Jurkat, Clone E6-1 (cell line): ENCODE measurements at regions not wholly inside any gene's neighbourhood (a gene's known extent, or its start where the extent isn't known, plus 50 kb on each side); places are given as distances from the start of the nearest gene placed in this dataset.

Experiments used
- DNase-seq: peaks from one replicate; pipeline ENCODE4 v3.0.0-alpha.2; 2011; ENCODE audit warnings: low read depth, low spot score
- H3K4me3 ChIP-seq: 2 replicates; pipeline ENCODE4 v1.5.1; 2011; ENCODE audit warnings: mild to moderate bottlenecking, low read length, control low read depth, moderate library complexity

DNA sequence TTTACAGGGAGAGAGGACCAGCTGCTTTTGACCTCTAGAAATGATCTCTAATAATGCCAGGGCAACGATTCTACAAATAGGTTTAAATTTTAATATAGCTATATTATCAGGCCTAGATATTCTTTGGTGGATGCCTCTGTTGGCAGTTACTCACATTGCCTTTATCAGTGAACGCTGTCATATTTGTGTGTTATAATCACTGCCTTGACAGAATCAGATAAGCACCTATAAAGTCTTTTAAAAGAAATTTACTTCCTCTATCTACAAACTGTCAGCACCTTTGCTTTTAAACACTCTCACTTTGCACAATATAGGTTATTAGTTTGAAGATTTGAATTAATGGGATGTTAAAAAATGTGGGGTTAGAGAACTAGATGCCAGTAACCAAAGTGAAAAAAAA is 324.1 kb downstream of the ZIC1 start:
- peak; percentile 10 for DNase-seq
- H3K4me3 ChIP-seq = no peak overlapping the region

DNA sequence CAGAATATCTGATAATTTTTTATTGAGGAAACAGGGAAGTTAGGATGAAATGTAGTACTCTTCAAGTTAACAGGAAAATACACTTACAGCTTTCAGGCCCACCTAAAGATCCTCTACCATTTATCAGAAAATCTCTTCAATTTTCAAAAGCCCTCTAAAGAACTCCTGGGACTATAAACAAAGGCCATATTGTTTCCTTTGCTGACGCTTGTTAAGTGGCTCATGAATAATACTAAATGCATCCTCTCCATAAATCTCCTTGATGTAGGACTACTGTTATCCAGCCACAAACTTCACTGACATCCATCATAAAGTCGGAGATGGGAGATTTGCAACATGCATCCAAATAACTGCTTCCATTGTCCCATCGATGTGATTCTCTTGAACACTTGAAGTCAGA is 326.5 kb downstream of the ZIC1 start:
- no peak overlapping the region for H3K4me3 ChIP-seq
- DNase-seq = no peak

DNA sequence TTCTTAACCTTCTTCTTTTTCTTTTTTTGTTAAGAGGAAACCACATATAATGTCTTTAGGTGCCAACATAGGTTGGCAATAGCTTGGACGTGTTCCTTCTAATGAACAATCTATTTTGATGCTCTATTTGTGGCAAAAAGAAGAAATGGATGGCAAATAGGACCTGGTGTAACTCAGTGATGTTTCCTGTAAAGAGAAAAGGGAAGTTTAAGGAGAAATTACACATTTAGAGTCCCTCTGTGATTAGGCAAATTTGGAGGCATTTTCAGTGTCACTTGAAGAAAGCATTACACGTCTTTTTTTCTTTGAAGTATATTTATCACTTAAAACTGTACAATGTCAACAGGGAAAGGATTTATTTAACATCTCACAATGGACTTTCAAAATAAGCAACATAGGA is 327.1 kb downstream of the ZIC1 start:
- H3K4me3 ChIP-seq = no peak overlapping the region
- DNase-seq = no peak

DNA sequence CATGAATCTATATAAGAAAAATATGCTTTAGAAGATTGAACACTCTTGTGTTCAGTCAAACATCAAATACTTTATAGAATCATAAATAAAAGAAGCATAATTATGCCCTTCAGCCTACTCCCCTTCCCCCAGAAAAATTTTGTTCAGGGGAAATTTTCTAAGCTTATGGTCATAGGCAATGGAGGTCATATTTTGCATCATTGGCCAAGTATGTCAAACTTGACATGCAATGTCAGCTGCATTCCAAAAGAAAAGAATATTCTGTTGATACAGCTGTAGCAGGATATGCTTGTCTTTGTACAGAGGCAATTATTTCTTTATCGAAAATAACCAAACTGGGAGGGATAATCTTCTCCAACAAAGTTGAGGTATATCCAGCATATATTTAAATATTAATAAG is 328.2 kb downstream of the ZIC1 start:
- no peak for DNase-seq

DNA sequence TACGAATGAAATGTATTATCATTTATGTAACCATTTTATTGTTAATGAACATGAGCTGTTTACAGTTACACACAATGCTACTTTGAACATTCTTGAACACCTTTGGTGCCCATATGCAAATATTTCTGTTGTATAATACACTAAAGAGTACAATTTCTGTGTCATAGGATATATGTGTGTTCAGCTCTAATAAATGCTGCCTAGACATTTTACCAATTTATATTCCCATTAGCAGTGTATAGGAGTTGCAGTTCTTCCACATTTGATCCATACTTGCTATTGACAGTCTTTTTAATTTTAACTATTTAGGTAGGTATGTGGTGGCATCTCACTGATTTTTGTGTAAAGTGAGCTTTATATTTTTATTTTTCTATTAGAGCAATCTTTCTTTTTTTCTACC is 331.8 kb downstream of the ZIC1 start:
- no peak for DNase-seq
- no peak overlapping the region for H3K4me3 ChIP-seq

More for the DNA sequence above, 328.2 kb downstream of the ZIC1 start:
- no peak overlapping the region for H3K4me3 ChIP-seq

DNA sequence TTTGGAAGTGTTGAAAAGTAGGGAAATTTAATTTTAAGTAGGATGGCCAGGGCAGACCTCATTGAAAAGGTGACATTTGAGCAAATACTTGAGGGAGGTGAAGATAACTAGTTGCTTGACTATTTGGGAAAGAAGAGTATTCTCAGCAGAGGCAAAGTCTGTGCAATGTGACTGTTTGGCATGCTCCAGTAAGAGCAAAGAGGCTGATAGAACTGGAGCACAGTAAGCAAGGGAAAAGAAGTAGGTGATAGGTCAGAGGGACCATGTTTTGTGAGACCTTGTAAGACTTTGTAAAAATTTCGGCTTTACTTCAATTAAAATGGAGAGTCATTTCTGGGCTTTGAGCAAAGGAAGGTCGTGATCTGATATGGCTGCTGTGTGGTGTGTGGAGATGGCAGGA is 335.8 kb downstream of the ZIC1 start:
- DNase-seq = no peak
- no peak overlapping the region for H3K4me3 ChIP-seq

DNA sequence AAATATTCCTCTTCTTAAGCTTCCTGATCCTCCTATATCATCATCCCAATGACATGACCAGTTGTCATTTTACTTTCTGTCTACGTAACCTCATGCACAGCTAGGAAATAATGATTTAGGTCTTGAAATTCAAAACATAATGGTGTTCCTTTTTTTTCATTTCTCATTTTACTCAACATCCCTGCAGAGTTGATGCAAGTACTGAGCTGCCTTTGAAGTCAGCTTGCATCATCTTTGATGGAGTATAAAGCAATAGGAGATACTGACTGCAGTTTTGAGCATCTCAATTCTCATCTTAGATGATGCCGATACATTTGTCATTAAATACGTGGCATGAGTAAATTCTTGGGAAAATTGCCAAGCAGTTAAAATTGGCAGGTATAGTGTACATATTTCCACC is 346.1 kb downstream of the ZIC1 start:
- no peak overlapping the region for H3K4me3 ChIP-seq
- no peak for DNase-seq

DNA sequence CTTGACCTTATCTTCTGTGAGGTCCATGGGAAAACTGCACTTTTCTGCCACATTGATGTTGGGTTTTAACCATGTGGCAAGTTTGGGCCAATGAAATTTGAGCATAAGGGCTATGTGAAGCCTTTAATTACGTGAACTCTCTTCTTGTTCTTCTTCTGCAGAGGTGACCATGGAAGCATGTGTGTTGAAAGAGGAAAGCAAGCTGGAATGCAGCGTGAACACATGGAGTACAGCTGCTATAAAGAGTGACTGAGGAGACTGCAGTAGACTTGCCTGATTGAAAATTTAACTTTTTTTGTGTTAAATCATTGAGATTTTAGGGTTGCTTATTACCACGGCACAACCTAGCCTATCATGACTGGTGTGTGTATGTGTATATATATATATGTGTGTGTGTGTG is 347.3 kb downstream of the ZIC1 start:
- no peak for DNase-seq
- no peak overlapping the region for H3K4me3 ChIP-seq

DNA sequence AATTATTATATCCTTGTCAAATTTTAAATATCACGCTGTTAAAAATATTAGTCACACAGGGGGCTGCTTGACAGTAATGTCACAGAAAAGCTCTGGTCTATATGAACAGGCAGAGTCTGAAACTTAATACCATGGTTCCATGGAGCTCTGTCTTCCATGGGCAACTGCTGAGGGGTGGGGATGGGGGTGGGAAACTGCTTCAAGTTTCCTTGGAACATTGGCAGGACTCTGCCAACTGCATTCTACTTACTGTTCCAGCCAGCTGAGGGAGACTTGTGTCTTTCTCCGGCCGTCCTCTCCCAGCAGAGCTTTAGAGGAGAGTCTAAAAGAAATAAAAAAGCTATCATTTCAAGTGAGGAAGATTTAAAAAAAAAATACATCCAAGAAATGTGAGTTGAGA is 348.7 kb downstream of the ZIC1 start:
- no peak overlapping the region for H3K4me3 ChIP-seq
- DNase-seq = no peak

DNA sequence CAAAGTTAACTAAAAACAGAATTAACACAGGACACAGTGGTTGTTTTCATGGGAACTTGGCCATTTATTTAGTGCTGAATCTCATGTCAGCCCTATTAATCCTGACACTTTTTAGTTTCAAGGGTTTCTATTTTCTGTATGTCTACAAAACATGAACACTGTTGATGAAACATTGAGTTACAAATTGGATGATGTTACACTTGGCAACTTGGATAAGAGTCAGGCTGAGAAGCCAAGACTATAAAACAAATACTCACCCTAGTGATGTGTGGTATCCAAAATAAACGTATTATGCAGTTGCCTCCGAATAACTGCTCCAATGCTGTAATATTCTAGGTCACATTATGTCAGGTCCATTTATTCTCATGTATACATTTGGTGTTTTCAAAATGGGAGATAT is 349.6 kb downstream of the ZIC1 start:
- no peak overlapping the region for H3K4me3 ChIP-seq
- no peak for DNase-seq

DNA sequence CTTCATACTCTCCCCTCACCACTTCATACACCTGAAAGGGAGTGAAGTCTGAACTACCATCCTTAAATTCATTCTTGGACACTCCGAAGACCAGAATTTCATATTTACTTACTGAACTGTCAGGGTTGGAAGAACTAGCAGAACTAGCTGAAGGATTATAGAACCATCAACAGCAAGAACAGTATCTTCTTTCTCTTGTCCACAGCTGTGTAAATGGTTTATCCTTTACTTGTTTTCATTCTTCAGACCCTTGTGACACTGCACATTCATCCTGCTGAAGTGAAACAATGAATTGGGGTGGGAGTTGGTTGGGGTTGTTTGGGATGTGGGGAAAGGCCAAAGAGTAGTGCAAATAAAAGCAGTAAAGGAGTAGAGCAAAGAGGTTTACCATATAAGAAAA is 350.9 kb downstream of the ZIC1 start:
- H3K4me3 ChIP-seq = no peak overlapping the region
- no peak for DNase-seq

DNA sequence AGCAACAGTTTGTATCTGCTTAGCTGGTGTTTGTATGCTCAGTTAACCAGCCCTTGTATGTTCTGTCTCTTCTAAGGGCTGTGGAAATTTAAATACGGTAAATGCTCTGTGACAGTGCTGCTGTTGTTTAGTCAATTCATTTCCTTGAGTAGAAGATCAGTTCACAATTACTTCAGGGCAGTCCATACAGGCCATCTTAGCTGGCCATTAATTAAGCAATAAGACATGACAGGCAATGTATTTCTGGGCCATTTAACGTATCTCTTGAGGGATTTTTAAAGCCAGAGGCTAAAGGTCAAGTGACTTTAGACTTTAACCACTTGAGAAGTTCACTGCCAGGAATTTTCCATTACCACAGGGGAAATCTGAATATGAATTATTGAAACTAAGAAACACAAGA is 351.8 kb downstream of the ZIC1 start:
- H3K4me3 ChIP-seq = no peak overlapping the region
- no peak for DNase-seq

DNA sequence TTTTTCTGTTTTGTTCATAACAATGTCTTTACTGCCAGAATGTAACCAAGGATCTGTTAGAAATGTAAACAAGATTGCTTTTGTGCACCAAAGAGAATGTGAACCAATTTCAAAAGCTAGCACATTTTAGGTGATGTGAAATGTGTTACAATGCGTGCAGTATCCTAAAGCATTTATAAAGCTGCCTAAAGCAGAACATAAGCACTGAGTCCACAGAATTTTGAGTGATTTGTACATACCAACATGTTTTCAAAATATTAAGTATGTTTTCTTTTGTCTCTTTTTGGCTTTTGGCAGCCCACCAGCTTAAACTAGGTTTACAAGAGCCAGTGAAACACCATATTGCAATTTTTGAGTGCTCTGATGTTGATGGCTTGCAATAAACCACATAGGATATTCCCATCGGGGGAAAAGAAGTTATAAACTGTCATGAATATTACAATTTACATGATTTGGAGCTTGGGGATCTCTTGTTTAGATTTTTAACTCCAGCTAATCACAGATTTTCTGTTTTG is 364.0 kb downstream of the ZIC1 start:
- no peak for DNase-seq
- no peak overlapping the region for H3K4me3 ChIP-seq

DNA sequence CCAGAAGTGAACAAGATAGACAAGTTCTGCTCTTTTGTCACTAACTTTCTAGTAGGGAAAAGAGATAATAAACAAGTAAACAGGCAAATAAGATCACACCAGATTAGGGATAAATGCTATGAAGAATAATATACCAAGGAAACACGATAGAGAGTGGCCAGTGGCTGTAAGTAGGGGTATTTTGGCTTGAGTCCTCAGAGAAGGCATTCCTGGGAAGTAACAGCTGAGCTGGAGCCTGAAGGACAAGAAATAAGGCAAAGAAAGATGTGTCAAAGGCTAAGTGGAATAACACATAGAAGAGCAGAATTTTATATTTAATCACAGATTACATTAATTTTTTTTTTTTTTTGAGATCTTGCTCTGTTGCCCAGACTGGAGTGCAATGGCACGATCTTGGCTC is 366.2 kb downstream of the ZIC1 start:
- no peak for DNase-seq

DNA sequence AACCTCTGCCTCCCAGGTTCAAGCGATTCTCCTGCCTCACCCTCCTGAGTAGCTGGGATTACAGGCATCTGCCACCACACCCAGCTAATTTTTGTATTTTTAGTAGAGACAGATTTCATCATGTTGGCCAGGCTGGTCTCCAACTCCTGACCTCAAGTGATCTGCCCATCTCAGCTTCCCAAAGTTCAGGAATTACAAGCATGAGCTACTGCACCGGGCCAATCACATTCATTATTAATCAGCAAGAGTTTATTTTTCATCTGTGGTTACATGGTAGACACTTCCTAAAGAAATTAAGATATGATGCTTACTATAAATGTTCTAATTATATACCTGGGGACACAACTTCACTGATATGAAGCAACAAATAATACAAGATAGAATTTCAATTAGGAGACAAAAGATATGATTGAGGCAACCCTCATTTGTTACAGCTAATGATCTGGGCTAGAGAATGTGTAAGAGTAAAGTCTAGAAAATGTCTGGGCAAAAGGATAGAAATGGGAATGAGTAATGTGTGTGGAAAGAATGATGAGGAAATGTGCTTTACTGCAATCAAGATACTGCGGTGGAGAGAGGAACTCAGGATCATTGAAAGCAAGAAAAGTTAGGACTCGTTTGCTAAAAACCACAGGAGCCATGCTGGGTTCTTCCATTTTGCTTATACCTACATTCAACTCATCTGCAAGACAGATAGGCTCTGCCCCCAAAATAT is 366.8 kb downstream of the ZIC1 start:
- no peak overlapping the region for H3K4me3 ChIP-seq
- no peak for DNase-seq

More for the DNA sequence above, 366.2 kb downstream of the ZIC1 start:
- no peak overlapping the region for H3K4me3 ChIP-seq

DNA sequence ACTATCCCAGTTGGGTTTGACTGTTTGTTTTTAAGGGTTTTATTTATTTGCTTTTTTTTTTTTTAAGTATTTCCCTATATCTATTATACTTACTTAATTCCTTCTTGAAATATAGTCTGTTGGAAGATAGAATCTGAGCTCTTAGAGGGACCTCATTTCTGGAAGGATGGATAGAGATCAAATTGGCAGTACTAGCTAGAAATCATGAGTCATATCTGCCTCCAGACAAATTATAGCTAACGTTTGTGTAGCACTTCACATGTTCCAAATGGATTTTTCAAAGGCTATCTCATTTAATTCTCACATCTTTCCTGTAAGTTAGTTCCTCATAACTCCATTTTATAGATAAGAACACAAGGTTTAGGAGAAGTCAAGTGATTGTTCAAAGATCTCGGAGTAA is 384.7 kb downstream of the ZIC1 start:
- DNase-seq = no peak
- no peak overlapping the region for H3K4me3 ChIP-seq

DNA sequence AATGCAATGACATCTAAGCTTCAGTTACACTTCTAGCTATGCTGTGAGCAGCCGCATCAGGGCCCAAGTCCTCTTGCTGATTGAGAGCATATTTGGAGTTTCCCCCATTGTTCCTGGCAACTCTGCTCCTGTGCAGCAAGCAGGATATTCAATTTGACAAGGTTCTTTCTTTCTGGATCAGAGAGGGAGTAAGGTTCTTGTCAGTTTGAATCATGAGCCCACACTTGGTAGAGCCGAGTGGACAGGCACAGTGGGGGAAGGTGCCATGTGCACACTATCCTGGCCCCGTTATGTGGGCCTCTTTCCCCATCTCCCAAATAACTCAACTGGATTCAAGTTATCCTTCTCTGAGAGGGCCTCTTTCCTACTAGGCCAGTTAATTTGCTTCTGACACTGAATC is 385.4 kb downstream of the ZIC1 start:
- no peak overlapping the region for H3K4me3 ChIP-seq
- DNase-seq = no peak

DNA sequence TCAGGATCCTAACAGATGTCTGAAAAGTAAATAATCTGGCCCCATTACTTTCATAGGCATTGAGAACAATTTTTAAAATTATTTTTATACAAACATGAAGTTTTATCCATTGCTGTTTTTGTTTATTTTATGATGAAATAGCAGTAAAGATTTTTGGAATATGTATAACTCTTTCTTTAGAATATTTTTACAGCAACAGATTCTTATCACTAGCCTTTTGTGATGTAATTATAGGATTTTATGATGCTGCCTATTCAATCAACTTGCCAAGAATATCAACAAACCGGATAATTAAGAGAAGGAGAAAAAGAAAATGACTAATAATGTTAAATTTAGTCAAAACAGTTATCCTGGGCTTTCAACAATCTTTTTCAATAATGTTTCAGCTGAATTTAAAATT is 386.3 kb downstream of the ZIC1 start:
- DNase-seq = no peak
- H3K4me3 ChIP-seq = no peak overlapping the region

DNA sequence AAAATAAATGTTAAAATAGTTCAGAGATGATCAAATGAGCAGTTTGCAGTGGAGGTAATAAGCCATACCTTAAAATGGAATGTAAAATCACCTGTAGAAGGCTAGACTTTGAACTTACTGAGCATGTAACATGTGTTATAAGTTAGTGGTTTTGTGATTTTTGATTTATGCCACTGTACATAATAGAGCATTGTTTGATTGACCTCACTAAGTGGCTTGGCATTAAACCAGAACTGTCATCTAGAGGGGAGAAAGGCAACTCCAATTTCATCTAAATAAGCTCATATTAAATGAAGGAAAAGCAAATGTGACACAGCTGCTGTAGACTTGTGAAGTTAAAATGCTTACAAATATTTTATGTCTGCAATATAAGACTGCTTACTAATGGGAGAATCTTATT is 387.9 kb downstream of the ZIC1 start:
- H3K4me3 ChIP-seq = no peak overlapping the region
- DNase-seq = no peak

DNA sequence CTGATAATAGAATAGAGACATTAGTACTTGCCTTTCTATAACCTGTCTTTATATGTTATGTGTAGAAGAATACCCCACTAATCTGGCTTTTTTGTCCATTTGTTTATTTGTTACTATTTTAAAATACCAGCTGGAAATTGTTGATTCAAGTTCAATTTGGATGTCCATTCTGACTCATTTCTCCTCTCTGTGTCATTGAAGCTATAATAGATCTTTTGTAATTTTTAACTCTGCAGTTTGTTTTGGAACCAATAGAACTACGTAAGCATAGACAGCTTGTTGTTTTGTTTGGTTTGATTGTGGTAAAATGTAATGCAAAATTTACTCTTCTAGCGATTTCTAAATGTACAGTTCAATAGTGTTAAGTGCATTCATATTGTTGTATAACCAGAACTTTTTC is 390.4 kb downstream of the ZIC1 start:
- DNase-seq = no peak
- no peak overlapping the region for H3K4me3 ChIP-seq

DNA sequence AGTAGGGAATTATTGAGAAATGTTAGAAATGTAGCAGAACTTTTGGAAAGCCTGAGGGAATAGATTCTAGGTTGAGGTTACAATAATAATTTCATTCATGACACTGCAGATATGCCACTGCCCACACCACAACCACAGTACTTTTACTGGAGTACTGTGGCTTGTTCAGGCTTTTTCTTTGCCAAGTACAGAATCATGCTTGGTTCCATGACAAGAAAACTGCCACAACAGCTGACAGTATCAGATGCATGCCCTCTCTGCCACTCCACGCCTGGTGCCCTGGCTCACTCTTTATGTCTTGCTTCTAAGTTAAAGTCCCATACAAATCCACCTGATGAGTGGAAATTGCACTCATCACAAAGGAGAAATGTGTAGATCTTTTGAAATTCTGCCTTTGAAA is 398.6 kb downstream of the ZIC1 start:
- DNase-seq = no peak
- no peak overlapping the region for H3K4me3 ChIP-seq
